PFSK-1 (cell line): ENCODE measurements at regions not wholly inside any gene's neighbourhood (a gene's known extent, or its start where the extent isn't known, plus 50 kb on each side); places are given as distances from the start of the nearest gene placed in this dataset.

ENCODE experiments used
- FOXP2 ChIP-seq: optimal IDR thresholded peaks from 2 replicates; pipeline ENCODE3; 2011; ENCODE audit warnings: borderline replicate concordance, control low read depth, inconsistent platforms; ENCODE audit not compliant: insufficient read depth; ENCODE audit errors: extremely low read length, extremely low read depth
- POLR2AphosphoS5 ChIP-seq: IDR thresholded peaks from 2 replicates; pipeline ENCODE4 v1.6.1; 2012; ENCODE audit warnings: low read depth, mild to moderate bottlenecking, control low read depth, low read length, moderate library complexity
- SIN3A ChIP-seq: IDR thresholded peaks from 2 replicates; pipeline ENCODE4 v1.6.1; 2012; ENCODE audit warnings: mild to moderate bottlenecking, low read length, moderate library complexity, borderline replicate concordance; ENCODE audit not compliant: insufficient read depth
- TAF1 ChIP-seq: IDR thresholded peaks from 2 replicates; pipeline ENCODE4 v1.6.1; 2012; ENCODE audit warnings: low read length, control low read depth, borderline replicate concordance; ENCODE audit not compliant: insufficient read depth
- TF ChIP-seq, protein P1 (sequence below), 2 experiments: IDR thresholded peaks; 2 replicates each; pipeline versions ENCODE4 v1.6.1 to v1.8.0; 2011 to 2012; ENCODE audit warnings: low read depth in 2 of 2, low read length in 2 of 2, control low read depth in 1 of 2, inconsistent platforms in 1 of 2, mild to moderate bottlenecking in 1 of 2, moderate library complexity in 1 of 2; ENCODE audit not compliant: insufficient read depth in 1 of 2

- no peak for TF ChIP-seq TAF1
- TF ChIP-seq FOXP2, result no peak
- no peak for TF ChIP-seq SIN3A
- TF ChIP-seq POLR2AphosphoS5, result no peak
- TF ChIP-seq, protein P1, sequence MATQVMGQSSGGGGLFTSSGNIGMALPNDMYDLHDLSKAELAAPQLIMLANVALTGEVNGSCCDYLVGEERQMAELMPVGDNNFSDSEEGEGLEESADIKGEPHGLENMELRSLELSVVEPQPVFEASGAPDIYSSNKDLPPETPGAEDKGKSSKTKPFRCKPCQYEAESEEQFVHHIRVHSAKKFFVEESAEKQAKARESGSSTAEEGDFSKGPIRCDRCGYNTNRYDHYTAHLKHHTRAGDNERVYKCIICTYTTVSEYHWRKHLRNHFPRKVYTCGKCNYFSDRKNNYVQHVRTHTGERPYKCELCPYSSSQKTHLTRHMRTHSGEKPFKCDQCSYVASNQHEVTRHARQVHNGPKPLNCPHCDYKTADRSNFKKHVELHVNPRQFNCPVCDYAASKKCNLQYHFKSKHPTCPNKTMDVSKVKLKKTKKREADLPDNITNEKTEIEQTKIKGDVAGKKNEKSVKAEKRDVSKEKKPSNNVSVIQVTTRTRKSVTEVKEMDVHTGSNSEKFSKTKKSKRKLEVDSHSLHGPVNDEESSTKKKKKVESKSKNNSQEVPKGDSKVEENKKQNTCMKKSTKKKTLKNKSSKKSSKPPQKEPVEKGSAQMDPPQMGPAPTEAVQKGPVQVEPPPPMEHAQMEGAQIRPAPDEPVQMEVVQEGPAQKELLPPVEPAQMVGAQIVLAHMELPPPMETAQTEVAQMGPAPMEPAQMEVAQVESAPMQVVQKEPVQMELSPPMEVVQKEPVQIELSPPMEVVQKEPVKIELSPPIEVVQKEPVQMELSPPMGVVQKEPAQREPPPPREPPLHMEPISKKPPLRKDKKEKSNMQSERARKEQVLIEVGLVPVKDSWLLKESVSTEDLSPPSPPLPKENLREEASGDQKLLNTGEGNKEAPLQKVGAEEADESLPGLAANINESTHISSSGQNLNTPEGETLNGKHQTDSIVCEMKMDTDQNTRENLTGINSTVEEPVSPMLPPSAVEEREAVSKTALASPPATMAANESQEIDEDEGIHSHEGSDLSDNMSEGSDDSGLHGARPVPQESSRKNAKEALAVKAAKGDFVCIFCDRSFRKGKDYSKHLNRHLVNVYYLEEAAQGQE (IDR thresholded peaks at IDR 0.05; ENCODE audit: insufficient read depth in 1 of 2, low read depth in 2 of 2, low read length in 2 of 2), result no peak
Measured at GRCh38 chr12:126890097-126890496, 1376.9 kb upstream of the TMEM132C start.

GRCh38 chr12:126891789-126892188 is 1375.2 kb upstream of the TMEM132C start:
- TF ChIP-seq POLR2AphosphoS5 (no peak), TAF1 (no peak), SIN3A (no peak), FOXP2 (no peak)
- TF ChIP-seq, protein P1 (IDR thresholded peaks at IDR 0.05; ENCODE audit: insufficient read depth in 1 of 2, low read depth in 2 of 2, low read length in 2 of 2), result no peak

DNA sequence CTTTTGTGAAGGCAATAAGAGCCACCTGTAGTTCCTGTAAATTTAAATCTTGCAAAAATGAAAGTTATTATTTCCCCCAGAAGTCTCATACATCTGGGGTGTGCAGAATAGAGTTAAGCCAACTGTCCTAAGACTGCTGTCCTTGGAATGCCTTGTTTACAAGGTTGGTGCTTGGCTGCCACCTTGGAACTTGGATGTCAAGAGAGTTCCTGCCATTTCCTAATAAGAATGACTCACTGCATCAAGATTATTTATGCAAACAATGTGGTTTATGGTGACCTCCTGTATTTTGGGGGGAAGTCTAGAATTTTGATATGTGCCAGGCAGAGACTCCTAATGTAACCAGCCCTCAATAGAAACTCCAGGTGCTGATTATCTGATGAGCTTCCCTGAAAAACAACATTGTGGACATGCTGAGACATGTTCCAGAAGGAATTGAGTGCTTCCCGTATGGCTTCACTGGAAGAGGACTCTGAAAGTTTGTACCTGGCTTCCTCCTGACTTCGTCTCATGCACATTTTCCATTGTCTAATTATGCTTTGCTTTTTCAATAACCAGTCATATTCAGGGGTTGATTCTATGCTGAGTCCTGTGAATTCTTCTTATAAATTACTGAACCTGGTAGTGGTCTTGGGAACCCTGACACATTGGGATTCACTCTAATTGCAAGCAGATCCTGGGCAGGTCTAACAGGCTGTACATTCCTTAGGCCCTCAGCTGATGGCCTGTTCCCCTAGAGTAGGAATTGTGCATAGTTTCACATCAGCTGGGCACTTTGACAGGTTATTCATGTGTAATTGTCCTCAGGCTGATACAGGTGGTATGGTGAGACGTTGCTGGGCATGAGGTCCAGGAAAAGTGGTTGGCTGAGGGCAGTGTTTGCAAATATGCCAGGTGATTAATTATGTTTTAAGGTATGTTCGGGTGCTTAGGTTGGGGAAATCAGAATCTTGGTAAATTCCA is 1370.7 kb upstream of the TMEM132C start:
- TF ChIP-seq, protein P1 (IDR thresholded peaks at IDR 0.05; ENCODE audit: insufficient read depth in 1 of 2, low read depth in 2 of 2, low read length in 2 of 2), result no peak
- no peak for TF ChIP-seq SIN3A
- TF ChIP-seq FOXP2, result no peak
- no peak for TF ChIP-seq POLR2AphosphoS5
- no peak for TF ChIP-seq TAF1

DNA sequence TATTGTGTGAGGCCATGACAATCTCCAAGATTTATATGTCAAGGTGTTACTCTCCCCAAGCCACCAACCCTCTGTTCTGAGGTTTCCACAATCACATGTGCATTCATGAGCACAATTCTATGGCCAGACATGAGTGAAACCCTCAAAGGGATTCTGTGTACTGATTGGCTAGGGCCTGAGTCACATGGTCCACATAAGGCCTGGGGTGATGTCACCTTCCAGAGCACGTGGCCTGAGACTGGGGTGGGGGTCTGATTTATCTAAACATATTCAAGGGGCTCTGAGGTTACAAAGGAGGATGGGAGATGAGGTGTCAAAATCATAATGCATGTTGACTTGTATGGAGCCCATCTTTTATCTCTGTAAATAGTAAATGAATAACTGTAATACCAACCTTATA is 1369.9 kb upstream of the TMEM132C start:
- no peak for TF ChIP-seq POLR2AphosphoS5
- TF ChIP-seq FOXP2, result no peak

DNA sequence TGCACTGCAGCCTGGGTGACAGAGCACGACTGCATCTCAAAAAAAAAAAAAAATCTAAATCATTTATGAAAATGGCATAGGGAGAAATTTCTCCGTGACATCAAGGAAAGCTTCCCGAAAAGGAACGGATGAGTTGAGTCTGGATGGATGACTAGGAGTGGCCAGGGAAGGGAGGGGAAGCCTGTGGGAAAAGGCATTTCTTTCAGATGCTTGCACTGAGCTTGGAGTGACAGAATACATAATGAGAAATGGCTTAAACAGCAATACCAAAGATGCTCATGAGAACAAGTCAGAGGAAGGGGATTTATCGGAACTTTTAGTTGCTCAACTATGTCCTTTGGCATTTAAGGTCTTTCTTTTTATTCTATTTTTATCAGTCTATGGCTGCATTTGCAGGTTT is 1369.2 kb upstream of the TMEM132C start:
- TF ChIP-seq TAF1, result no peak
- no peak for TF ChIP-seq POLR2AphosphoS5
- TF ChIP-seq, protein P1 (IDR thresholded peaks at IDR 0.05; ENCODE audit: insufficient read depth in 1 of 2, low read depth in 2 of 2, low read length in 2 of 2), result no peak
- TF ChIP-seq SIN3A, result no peak
- TF ChIP-seq FOXP2, result no peak
